AG10803 (cell line): ENCODE measurements at regions not wholly inside any gene's neighbourhood (a gene's known extent, or its start where the extent isn't known, plus 50 kb on each side); places are given as distances from the start of the nearest gene placed in this dataset.
"Not testable (repeated sequence)": the region's sequence is repeated elsewhere in the genome, so short reads cannot be mapped to it uniquely, and the experiment has no call there.

Source experiments
- DNase-seq: peaks from one replicate; pipeline ENCODE4 v3.0.0; 2010; ENCODE audit warnings: low read depth
- H3K4me3 ChIP-seq: 2 replicates; pipeline ENCODE4 v1.5.1; 2011; ENCODE audit warnings: mild to moderate bottlenecking, low read length, control low read depth
- CTCF ChIP-seq: conservative IDR thresholded peaks from 2 replicates; pipeline ENCODE4 v1.5.1; 2011; ENCODE audit warnings: mild to moderate bottlenecking, low read length, control low read depth, inconsistent platforms

- no peak for TF ChIP-seq CTCF
- DNase-seq, result no peak
- H3K4me3 ChIP-seq, result no peak overlapping the region
Measured at GRCh38 chr13:87208636-87209035, 462.5 kb upstream of the SLITRK5 start.

DNA sequence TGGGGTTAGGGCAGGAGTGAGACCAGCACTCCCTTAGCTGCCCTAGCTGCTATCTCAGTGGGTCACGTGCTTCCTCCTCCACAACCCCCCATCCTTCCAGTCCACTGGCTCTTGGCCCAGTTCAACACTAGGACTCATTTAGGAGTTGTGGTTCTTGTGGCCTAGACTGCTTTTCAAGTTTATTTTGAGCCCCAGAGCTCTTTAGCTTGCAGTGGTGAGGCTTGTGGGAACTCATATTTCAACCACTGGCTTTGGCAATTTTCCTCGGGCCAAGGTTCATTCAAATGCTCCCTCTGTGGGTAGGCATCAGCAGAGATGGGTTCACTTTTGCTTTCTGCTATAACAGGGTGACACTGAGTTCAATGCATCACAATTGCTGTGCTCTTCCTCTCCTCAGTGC is 436.2 kb upstream of the SLITRK5 start:
- no peak for TF ChIP-seq CTCF
- no peak overlapping the region for H3K4me3 ChIP-seq
- DNase-seq, result peak; percentile 0

GRCh38 chr13:87235621-87236020 is 435.6 kb upstream of the SLITRK5 start:
- DNase-seq, result no peak
- TF ChIP-seq CTCF, result no peak
- no peak overlapping the region for H3K4me3 ChIP-seq

- no peak overlapping the region for H3K4me3 ChIP-seq
- TF ChIP-seq CTCF, result no peak
Measured at GRCh38 chr13:87244256-87244890, 426.8 kb upstream of the SLITRK5 start.

DNA sequence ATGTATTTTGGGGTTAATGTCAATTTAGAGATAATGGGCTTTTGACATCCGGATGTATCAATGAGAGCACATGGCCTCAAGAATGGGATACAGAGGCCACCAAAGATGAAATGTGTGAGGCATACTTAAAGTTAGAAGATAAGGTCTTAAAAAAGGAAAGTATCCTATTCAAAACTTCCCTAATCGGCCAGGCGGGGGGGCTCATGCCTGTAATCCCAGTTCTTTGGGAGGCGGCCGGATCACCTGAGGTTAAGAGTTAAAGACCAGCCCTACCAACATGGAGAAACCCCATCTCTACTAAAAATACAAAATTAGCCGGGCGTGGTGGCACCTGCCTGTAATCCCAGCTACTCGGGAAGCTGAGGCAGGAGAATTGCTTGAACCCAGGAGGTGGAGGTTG is 421.3 kb upstream of the SLITRK5 start:
- H3K4me3 ChIP-seq, DNase-seq: not testable (repeated sequence)

More at GRCh38 chr13:87244256-87244890, 426.8 kb upstream of the SLITRK5 start:
- no peak for DNase-seq

DNA sequence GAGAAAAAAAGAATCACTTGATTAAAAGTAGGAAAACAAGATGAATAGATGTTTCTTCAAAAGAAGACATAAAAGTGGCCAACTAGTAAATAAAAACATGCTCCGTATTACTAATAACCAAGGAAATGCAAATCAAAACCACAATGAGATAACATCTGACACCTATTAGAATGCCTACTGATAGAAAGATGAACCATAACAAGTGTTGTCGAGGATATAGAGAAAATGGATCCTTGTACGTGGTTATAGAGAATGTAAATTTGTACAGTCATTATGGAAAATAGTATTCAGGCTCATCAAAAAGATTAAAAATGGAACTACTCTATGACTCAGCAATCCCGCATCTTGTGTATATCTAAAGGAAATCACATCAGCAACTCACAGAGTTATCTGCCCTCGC is 415.8 kb upstream of the SLITRK5 start:
- TF ChIP-seq CTCF, result no peak
- DNase-seq, result no peak
- H3K4me3 ChIP-seq, result no peak overlapping the region

- no peak for DNase-seq
- peak; percentile 15 for TF ChIP-seq CTCF
- no peak overlapping the region for H3K4me3 ChIP-seq
Measured at GRCh38 chr13:87259479-87260083, 411.6 kb upstream of the SLITRK5 start.
